ENCODE measurements at regions not wholly inside any gene's neighbourhood (a gene's known extent, or its start where the extent isn't known, plus 50 kb on each side); places are given as distances from the start of the nearest gene placed in this dataset.

GRCh38 chr18:73891572-73892421 is 255.8 kb downstream of the FBXO15 start:
- H3K36me3 ChIP-seq (ENCODE audit: insufficient read depth, low read length), result no peaks in the 10 kb centered on the region
- no peak overlapping the region for H2AFZ ChIP-seq (ENCODE audit: low read length)
- no peaks in the 10 kb centered on the region for H3F3A ChIP-seq (ENCODE audit: low read depth)
- no peaks in the 10 kb centered on the region for H3K9me3 ChIP-seq (ENCODE audit: insufficient read depth, low read depth, low read length)
- no peaks in the 10 kb centered on the region for H3K9me2 ChIP-seq (replicated peaks; ENCODE audit: low read depth, low read length)
- H3K4me3 ChIP-seq (ENCODE audit: low read length, poor library complexity, severe bottlenecking), result no peak overlapping the region
- no peak for TF ChIP-seq EZH2phosphoT487 (IDR thresholded peaks at IDR 0.05; ENCODE audit: borderline replicate concordance)
- peak; percentile 59 for TF ChIP-seq CTCF (conservative IDR thresholded peaks at IDR 0.05; ENCODE audit: low read length)
- no peaks in the 10 kb centered on the region for H3K4me1 ChIP-seq (ENCODE audit: insufficient read depth, low read length, poor library complexity, severe bottlenecking)
- H4K20me1 ChIP-seq (ENCODE audit: insufficient read depth, low read length, poor library complexity, severe bottlenecking), result no peaks in the 10 kb centered on the region
- H3K9ac ChIP-seq (ENCODE audit: low read depth, low read length, poor library complexity, severe bottlenecking), result no peak overlapping the region
- no peaks in the 10 kb centered on the region for H3K27me3 ChIP-seq (ENCODE audit: insufficient read depth, low read length, poor library complexity, severe bottlenecking)
- H3K79me2 ChIP-seq (ENCODE audit: insufficient read depth, low read length), result no peaks in the 10 kb centered on the region
- no peak overlapping the region for H3K4me2 ChIP-seq (ENCODE audit: low read depth, low read length, poor library complexity, severe bottlenecking)

- no peaks in the 10 kb centered on the region for H3K36me3 ChIP-seq (ENCODE audit: insufficient read depth, low read length)
- no peak for TF ChIP-seq CTCF (conservative IDR thresholded peaks at IDR 0.05; ENCODE audit: low read length)
- TF ChIP-seq EZH2phosphoT487 (IDR thresholded peaks at IDR 0.05; ENCODE audit: borderline replicate concordance), result no peak
- no peaks in the 10 kb centered on the region for H3K79me2 ChIP-seq (ENCODE audit: insufficient read depth, low read length)
- H3K9me2 ChIP-seq (replicated peaks; ENCODE audit: low read depth, low read length), result no peaks in the 10 kb centered on the region
- no peak overlapping the region for H2AFZ ChIP-seq (ENCODE audit: low read length)
- no peak overlapping the region for H3K9ac ChIP-seq (ENCODE audit: low read depth, low read length, poor library complexity, severe bottlenecking)
- H4K20me1 ChIP-seq (ENCODE audit: insufficient read depth, low read length, poor library complexity, severe bottlenecking), result no peaks in the 10 kb centered on the region
- H3K4me2 ChIP-seq (ENCODE audit: low read depth, low read length, poor library complexity, severe bottlenecking), result no peak overlapping the region
- no peak overlapping the region for H3K4me3 ChIP-seq (ENCODE audit: low read length, poor library complexity, severe bottlenecking)
- H3K9me3 ChIP-seq (ENCODE audit: insufficient read depth, low read depth, low read length), result no peaks in the 10 kb centered on the region
- H3K27me3 ChIP-seq (ENCODE audit: insufficient read depth, low read length, poor library complexity, severe bottlenecking), result no peaks in the 10 kb centered on the region
- H3F3A ChIP-seq (ENCODE audit: low read depth), result no peaks in the 10 kb centered on the region
- no peaks in the 10 kb centered on the region for H3K4me1 ChIP-seq (ENCODE audit: insufficient read depth, low read length, poor library complexity, severe bottlenecking)
These were observed 259.1 kb downstream of the FBXO15 start for GRCh38 chr18:73888565-73888964.

- Histone ChIP-seq H3K36me3 (ENCODE audit: insufficient read depth, low read length) (no peaks in the 10 kb centered on the region), H3K4me1 (ENCODE audit: insufficient read depth, low read length, poor library complexity, severe bottlenecking) (no peaks in the 10 kb centered on the region), H3K9me3 (ENCODE audit: insufficient read depth, low read depth, low read length) (no peaks in the 10 kb centered on the region), H3K9ac (ENCODE audit: low read depth, low read length, poor library complexity, severe bottlenecking) (no peak overlapping the region), H3F3A (ENCODE audit: low read depth) (no peaks in the 10 kb centered on the region), H3K4me2 (ENCODE audit: low read depth, low read length, poor library complexity, severe bottlenecking) (no peak overlapping the region), H4K20me1 (ENCODE audit: insufficient read depth, low read length, poor library complexity, severe bottlenecking) (no peaks in the 10 kb centered on the region), H2AFZ (ENCODE audit: low read length) (no peak overlapping the region), H3K79me2 (ENCODE audit: insufficient read depth, low read length) (no peaks in the 10 kb centered on the region), H3K27me3 (ENCODE audit: insufficient read depth, low read length, poor library complexity, severe bottlenecking) (no peaks in the 10 kb centered on the region), H3K4me3 (ENCODE audit: low read length, poor library complexity, severe bottlenecking) (no peak overlapping the region), H3K9me2 (replicated peaks; ENCODE audit: low read depth, low read length) (no peaks in the 10 kb centered on the region)
- TF ChIP-seq EZH2phosphoT487 (IDR thresholded peaks at IDR 0.05; ENCODE audit: borderline replicate concordance) (no peak), CTCF (conservative IDR thresholded peaks at IDR 0.05; ENCODE audit: low read length) (no peak)
These were observed 259.8 kb downstream of the FBXO15 start for GRCh38 chr18:73887801-73888200.

Measured in Loucy (cell line).